ENCODE measurements at regions not wholly inside any gene's neighbourhood (a gene's known extent, or its start where the extent isn't known, plus 50 kb on each side); places are given as distances from the start of the nearest gene placed in this dataset.
A peak's percentile ranks its signal among the peaks of the same experiment; 100 is the strongest.

GRCh38 chr4:96170198-96170597 lies 330.3 kb downstream of the PDHA2 start:
- Histone ChIP-seq H3K9ac (ENCODE audit: low read length) (no peak overlapping the region), H2AFZ (ENCODE audit: low read length) (no peak overlapping the region), H3K9me2 (ENCODE audit: low read depth, low read length) (no peaks in the 10 kb centered on the region), H3K4me3 (ENCODE audit: low read depth, low read length, poor library complexity, severe bottlenecking) (no peak overlapping the region), H3F3A (ENCODE audit: insufficient read depth, low read length) (no peaks in the 10 kb centered on the region), H3K36me3 (ENCODE audit: insufficient read depth, low read length) (no peaks in the 10 kb centered on the region), H3K27ac (ENCODE audit: low read depth, low read length, poor library complexity, severe bottlenecking) (no peak overlapping the region), H3K79me2 (ENCODE audit: insufficient read depth, low read length) (no peaks in the 10 kb centered on the region), H3K9me3 (ENCODE audit: low read length) (no peaks in the 10 kb centered on the region), H3K4me2 (ENCODE audit: low read length) (no peak overlapping the region), H3K4me1 (ENCODE audit: insufficient read depth, low read length, severe bottlenecking) (no peaks in the 10 kb centered on the region), H4K20me1 (ENCODE audit: insufficient read depth, low read length) (no peaks in the 10 kb centered on the region), H3K27me3 (ENCODE audit: insufficient read depth, low read length) (no peaks in the 10 kb centered on the region)
- no peak for TF ChIP-seq EZH2 (IDR thresholded peaks at IDR 0.05; ENCODE audit: borderline replicate concordance, low read length)
- TF ChIP-seq, protein P1, sequence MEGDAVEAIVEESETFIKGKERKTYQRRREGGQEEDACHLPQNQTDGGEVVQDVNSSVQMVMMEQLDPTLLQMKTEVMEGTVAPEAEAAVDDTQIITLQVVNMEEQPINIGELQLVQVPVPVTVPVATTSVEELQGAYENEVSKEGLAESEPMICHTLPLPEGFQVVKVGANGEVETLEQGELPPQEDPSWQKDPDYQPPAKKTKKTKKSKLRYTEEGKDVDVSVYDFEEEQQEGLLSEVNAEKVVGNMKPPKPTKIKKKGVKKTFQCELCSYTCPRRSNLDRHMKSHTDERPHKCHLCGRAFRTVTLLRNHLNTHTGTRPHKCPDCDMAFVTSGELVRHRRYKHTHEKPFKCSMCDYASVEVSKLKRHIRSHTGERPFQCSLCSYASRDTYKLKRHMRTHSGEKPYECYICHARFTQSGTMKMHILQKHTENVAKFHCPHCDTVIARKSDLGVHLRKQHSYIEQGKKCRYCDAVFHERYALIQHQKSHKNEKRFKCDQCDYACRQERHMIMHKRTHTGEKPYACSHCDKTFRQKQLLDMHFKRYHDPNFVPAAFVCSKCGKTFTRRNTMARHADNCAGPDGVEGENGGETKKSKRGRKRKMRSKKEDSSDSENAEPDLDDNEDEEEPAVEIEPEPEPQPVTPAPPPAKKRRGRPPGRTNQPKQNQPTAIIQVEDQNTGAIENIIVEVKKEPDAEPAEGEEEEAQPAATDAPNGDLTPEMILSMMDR (IDR thresholded peaks at IDR 0.05; ENCODE audit: low read length), result peak; percentile 48

DNA sequence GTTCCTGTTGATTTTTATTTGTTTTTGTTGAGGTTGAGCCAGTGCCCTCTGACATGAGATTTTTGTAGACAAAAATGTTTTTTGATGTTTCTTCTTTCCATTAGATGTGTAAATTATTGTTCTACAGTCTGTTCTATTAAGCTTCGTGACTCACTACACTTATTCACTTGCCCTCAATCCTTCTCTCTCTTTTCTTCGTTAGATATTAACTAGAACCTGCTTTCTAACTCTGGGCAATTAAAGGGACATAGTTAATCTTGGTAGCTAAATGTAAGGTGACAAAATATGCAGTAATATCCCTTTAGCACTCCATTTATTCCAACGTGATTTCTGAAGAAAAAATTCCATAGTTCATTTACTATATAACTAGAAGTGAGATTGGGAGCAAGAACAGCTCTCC lies 333.9 kb downstream of the PDHA2 start:
- Histone ChIP-seq H4K20me1 (ENCODE audit: insufficient read depth, low read length) (no peaks in the 10 kb centered on the region), H3K4me1 (ENCODE audit: insufficient read depth, low read length, severe bottlenecking) (no peaks in the 10 kb centered on the region), H3K9me3 (ENCODE audit: low read length) (no peaks in the 10 kb centered on the region), H3K9ac (ENCODE audit: low read length) (no peak overlapping the region), H3K79me2 (ENCODE audit: insufficient read depth, low read length) (no peaks in the 10 kb centered on the region), H3K4me2 (ENCODE audit: low read length) (no peak overlapping the region), H3K4me3 (ENCODE audit: low read depth, low read length, poor library complexity, severe bottlenecking) (no peak overlapping the region), H3K27ac (ENCODE audit: low read depth, low read length, poor library complexity, severe bottlenecking) (no peak overlapping the region), H3K9me2 (ENCODE audit: low read depth, low read length) (no peaks in the 10 kb centered on the region), H3K36me3 (ENCODE audit: insufficient read depth, low read length) (no peaks in the 10 kb centered on the region), H3F3A (ENCODE audit: insufficient read depth, low read length) (no peaks in the 10 kb centered on the region), H3K27me3 (ENCODE audit: insufficient read depth, low read length) (no peaks in the 10 kb centered on the region), H2AFZ (ENCODE audit: low read length) (no peak overlapping the region)
- TF ChIP-seq EZH2 (IDR thresholded peaks at IDR 0.05; ENCODE audit: borderline replicate concordance, low read length), result no peak
- TF ChIP-seq, protein P1 (IDR thresholded peaks at IDR 0.05; ENCODE audit: low read length), result no peak

GRCh38 chr4:96175871-96176270 lies 336.0 kb downstream of the PDHA2 start:
- Histone ChIP-seq H3K4me1 (ENCODE audit: insufficient read depth, low read length, severe bottlenecking) (no peaks in the 10 kb centered on the region), H3K36me3 (ENCODE audit: insufficient read depth, low read length) (no peaks in the 10 kb centered on the region), H2AFZ (ENCODE audit: low read length) (no peak overlapping the region), H3K9ac (ENCODE audit: low read length) (no peak overlapping the region), H3K9me3 (ENCODE audit: low read length) (no peaks in the 10 kb centered on the region), H3F3A (ENCODE audit: insufficient read depth, low read length) (no peaks in the 10 kb centered on the region), H3K9me2 (ENCODE audit: low read depth, low read length) (no peaks in the 10 kb centered on the region), H4K20me1 (ENCODE audit: insufficient read depth, low read length) (no peaks in the 10 kb centered on the region), H3K4me2 (ENCODE audit: low read length) (no peak overlapping the region), H3K79me2 (ENCODE audit: insufficient read depth, low read length) (no peaks in the 10 kb centered on the region), H3K4me3 (ENCODE audit: low read depth, low read length, poor library complexity, severe bottlenecking) (no peak overlapping the region), H3K27ac (ENCODE audit: low read depth, low read length, poor library complexity, severe bottlenecking) (no peak overlapping the region), H3K27me3 (ENCODE audit: insufficient read depth, low read length) (no peaks in the 10 kb centered on the region)
- TF ChIP-seq EZH2 (IDR thresholded peaks at IDR 0.05; ENCODE audit: borderline replicate concordance, low read length), result no peak
- TF ChIP-seq, protein P1 (IDR thresholded peaks at IDR 0.05; ENCODE audit: low read length), result no peak
